Left lung (tissue), 4 donors: ENCODE measurements at regions not wholly inside any gene's neighbourhood (a gene's known extent, or its start where the extent isn't known, plus 50 kb on each side); places are given as distances from the start of the nearest gene placed in this dataset.

Experiments used
- ATAC-seq: fragments of 200-7000 bp; cut with Tn5 transposase; one replicate; pipeline ENCODE4 v1.9.1; 2020; ENCODE audit warnings: moderate library complexity
- DNase-seq, 4 donors: peaks; one replicate each; pipeline ENCODE4 v3.0.0-alpha.2; 2013 to 2020
- H3K27ac ChIP-seq, 2 donors: fragments of 200-600 bp; sonication (generic) in 1 of 2; one replicate each; pipeline versions ENCODE4 v1.5.0 to v1.8.0; 2020 to 2021
- H3K27me3 ChIP-seq, 2 donors: fragments of 200-600 bp; sonication (generic) in 1 of 2; one replicate each; pipeline versions ENCODE4 v1.5.0 to v1.8.0; 2020 to 2021
- H3K36me3 ChIP-seq, 2 donors: fragments of 200-600 bp; sonication (generic) in 1 of 2; one replicate each; pipeline versions ENCODE4 v1.5.0 to v1.8.0; 2020 to 2021
- H3K4me1 ChIP-seq, 2 donors: fragments of 200-600 bp; one replicate each; pipeline ENCODE4 v1.8.0; 2021
- H3K4me3 ChIP-seq, 2 donors: fragments of 200-600 bp; sonication (generic) in 1 of 2; one replicate each; pipeline versions ENCODE4 v1.5.0 to v1.8.0; 2020 to 2021; ENCODE audit warnings: mild to moderate bottlenecking in 1 of 2
- H3K9me3 ChIP-seq, 2 donors: fragments of 200-600 bp; sonication (generic) in 1 of 2; one replicate each; pipeline versions ENCODE4 v1.5.0 to v1.8.0; 2020 to 2021
- intact Hi-C, 2 donors: fragments of 100-400 bp; cut with DNase I; formaldehyde crosslinking; loops; one replicate each; pipeline versions ENCODE4 v1.11.2 to v1.14.2; 2022
- TF ChIP-seq, protein P1 (sequence below), 2 donors: fragments of 200-600 bp; sonication (generic) in 1 of 2; IDR thresholded peaks; one replicate each; pipeline versions ENCODE4 v1.5.0 to v1.8.0; 2021; ENCODE audit warnings: antibody characterized with exemption in 2 of 2
- donor health status: DM: no; HTN: yes; CAD: no.
- donor health status: DM: no; HTN: no; CAD: no.

- Histone ChIP-seq H3K27me3 (no peaks in the 10 kb centered on the region), H3K27ac (no peak overlapping the region), H3K4me3 (no peak overlapping the region), H3K4me1 (no peaks in the 10 kb centered on the region), H3K9me3 (no peaks in the 10 kb centered on the region), H3K36me3 (no peaks in the 10 kb centered on the region)
- ATAC-seq = no peak
- TF ChIP-seq, protein P1, sequence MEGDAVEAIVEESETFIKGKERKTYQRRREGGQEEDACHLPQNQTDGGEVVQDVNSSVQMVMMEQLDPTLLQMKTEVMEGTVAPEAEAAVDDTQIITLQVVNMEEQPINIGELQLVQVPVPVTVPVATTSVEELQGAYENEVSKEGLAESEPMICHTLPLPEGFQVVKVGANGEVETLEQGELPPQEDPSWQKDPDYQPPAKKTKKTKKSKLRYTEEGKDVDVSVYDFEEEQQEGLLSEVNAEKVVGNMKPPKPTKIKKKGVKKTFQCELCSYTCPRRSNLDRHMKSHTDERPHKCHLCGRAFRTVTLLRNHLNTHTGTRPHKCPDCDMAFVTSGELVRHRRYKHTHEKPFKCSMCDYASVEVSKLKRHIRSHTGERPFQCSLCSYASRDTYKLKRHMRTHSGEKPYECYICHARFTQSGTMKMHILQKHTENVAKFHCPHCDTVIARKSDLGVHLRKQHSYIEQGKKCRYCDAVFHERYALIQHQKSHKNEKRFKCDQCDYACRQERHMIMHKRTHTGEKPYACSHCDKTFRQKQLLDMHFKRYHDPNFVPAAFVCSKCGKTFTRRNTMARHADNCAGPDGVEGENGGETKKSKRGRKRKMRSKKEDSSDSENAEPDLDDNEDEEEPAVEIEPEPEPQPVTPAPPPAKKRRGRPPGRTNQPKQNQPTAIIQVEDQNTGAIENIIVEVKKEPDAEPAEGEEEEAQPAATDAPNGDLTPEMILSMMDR (IDR thresholded peaks at IDR 0.05) = no peak
- intact Hi-C loops = no loop called here
- DNase-seq = no peak
Observed at GRCh38 chr12:127327986-127328385, 939.0 kb upstream of the TMEM132C start.

DNA sequence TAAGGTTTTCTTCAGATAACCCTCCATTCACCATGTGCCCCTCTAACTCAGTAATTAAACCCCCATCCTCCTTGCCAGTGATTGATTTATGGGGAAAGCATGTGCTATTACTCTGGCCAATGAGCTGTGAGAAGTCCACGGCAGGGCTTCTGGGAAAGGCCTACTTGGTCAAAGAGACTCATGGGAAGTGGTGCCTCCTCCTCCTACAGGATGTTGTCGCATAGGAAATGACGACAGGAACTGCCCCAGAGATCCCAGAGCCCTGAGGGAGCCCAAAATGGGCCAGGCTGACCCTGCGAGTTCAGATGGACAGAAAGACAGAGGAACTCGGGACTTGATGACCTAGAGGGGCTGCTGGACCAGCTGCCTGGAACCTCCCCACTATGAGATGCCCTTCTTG is 938.1 kb upstream of the TMEM132C start:
- ATAC-seq (no peak), DNase-seq (no peak)
- Histone ChIP-seq H3K9me3 (no peaks in the 10 kb centered on the region), H3K4me1 (no peaks in the 10 kb centered on the region), H3K4me3 (no peak overlapping the region), H3K36me3 (no peaks in the 10 kb centered on the region), H3K27ac (no peak overlapping the region), H3K27me3 (no peaks in the 10 kb centered on the region)
- intact Hi-C loops = no loop called here
- TF ChIP-seq, protein P1 (IDR thresholded peaks at IDR 0.05) = no peak

DNA sequence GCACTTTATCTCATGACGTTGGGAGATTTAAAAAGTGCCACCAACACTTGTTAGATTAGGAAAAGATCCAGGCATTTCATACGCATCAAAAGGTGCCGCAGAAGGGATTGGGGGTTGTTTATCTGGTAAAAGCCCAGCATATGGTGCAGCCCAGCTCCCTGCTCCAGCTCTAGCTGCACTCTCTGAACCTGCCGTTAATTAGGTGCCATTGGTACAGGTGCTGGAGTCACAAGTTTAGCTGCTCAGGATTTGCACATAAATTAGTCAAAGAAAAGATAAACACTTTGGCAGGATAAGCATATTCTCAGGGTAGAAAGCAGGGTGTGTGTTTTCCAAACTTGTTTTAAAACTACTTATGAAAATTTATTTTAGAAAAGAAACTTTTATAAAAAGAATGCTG is 932.6 kb upstream of the TMEM132C start:
- no peak for ATAC-seq
- no peaks in the 10 kb centered on the region for H3K27me3 ChIP-seq
- no peaks in the 10 kb centered on the region for H3K4me1 ChIP-seq
- no peak for DNase-seq
- H3K4me3 ChIP-seq = no peak overlapping the region
- no peaks in the 10 kb centered on the region for H3K9me3 ChIP-seq
- TF ChIP-seq, protein P1 (IDR thresholded peaks at IDR 0.05) = no peak
- H3K27ac ChIP-seq = no peak overlapping the region
- H3K36me3 ChIP-seq = no peaks in the 10 kb centered on the region
- intact Hi-C loops = no loop called here

- ATAC-seq = no peak
- no peak overlapping the region for H3K4me3 ChIP-seq
- no peaks in the 10 kb centered on the region for H3K4me1 ChIP-seq
- H3K36me3 ChIP-seq = no peaks in the 10 kb centered on the region
- intact Hi-C loops = no loop called here
- DNase-seq = no peak
- H3K9me3 ChIP-seq = no peaks in the 10 kb centered on the region
- H3K27me3 ChIP-seq = no peaks in the 10 kb centered on the region
- TF ChIP-seq, protein P1 (IDR thresholded peaks at IDR 0.05) = no peak
- H3K27ac ChIP-seq = no peak overlapping the region
Observed at GRCh38 chr12:127334912-127335644, 931.9 kb upstream of the TMEM132C start.

DNA sequence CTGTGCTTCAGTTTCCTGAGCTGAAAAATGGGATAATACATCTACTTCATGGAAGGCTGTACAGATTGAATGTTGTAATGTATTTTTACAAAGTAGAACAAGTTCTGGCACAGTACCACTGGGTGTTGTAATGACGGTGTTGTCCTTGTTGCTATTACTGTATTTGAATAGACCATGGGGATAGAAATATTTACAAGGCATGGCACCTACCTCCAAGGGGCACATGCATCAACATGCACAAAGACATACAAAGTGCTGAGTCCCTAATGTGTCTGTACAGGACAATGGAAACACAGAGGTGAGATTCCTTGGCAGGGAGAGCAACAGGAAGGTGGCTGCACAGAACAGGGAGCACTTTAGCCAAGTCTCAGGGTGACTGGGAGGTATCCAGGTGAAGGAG is 930.6 kb upstream of the TMEM132C start:
- Histone ChIP-seq H3K9me3 (no peaks in the 10 kb centered on the region), H3K27ac (no peak overlapping the region), H3K36me3 (no peaks in the 10 kb centered on the region), H3K4me3 (no peak overlapping the region), H3K27me3 (no peaks in the 10 kb centered on the region), H3K4me1 (no peaks in the 10 kb centered on the region)
- ATAC-seq (no peak), DNase-seq (no peak)
- TF ChIP-seq, protein P1 (IDR thresholded peaks at IDR 0.05) = no peak
- intact Hi-C loops = no loop called here
